ENCODE measurements at regions not wholly inside any gene's neighbourhood (a gene's known extent, or its start where the extent isn't known, plus 50 kb on each side); places are given as distances from the start of the nearest gene placed in this dataset.

DNA sequence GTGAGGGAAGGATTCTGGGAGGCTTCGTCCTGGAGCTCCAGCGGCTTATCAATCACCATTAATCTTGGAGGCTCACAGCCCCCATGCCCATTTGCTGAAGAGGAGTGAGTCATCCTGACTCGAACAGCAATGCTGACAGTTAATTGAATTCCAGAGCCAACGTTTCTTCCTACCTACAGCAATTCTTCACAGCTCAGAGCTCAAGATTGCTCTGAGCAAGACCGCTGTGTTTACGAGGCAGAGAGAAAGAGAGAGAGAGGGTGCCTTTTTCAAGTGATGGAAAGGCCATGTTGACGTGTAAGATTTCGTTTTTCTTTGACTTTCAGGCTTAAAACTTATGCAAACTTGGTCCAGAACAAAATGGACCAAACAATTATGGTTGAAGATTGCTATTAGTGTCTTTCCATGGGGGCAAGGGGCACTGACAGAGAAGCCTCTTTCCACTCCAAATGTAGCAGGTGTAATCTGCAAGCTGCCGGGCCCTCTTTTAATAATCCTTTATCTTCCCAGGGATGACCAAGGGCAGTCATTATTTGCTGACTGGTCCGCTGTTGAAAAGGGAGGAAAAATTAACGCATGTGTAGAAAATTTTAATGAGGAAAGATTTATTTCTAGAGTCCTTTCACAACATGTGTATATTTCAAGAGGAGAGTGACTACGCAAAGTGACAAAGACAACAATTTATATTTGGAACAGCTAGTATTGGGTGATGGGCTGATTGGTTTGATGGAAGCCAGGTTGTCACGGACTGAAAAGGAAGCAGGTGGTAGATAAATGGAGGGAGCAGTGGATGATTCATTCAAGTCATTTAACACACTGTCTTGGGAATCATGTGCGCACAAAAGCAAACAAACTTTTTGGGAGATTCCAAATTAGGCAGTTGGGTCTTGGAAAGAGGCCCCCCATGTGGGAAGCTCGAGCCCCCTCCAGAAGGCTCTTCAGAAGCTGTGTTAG, 136.1 kb upstream of the IRF2BP2 start (continued):
- no peak for TF ChIP-seq MEF2D (tag; conservative IDR thresholded peaks at IDR 0.05; ENCODE audit: low read depth)
- TF ChIP-seq, protein P1, sequence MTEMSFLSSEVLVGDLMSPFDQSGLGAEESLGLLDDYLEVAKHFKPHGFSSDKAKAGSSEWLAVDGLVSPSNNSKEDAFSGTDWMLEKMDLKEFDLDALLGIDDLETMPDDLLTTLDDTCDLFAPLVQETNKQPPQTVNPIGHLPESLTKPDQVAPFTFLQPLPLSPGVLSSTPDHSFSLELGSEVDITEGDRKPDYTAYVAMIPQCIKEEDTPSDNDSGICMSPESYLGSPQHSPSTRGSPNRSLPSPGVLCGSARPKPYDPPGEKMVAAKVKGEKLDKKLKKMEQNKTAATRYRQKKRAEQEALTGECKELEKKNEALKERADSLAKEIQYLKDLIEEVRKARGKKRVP (CRISPR knock-in tag; IDR thresholded peaks at IDR 0.05) = no peak
- TF ChIP-seq ZNF24 (IDR thresholded peaks at IDR 0.05) = no peak
- no peak for TF ChIP-seq SRSF1 (IDR thresholded peaks at IDR 0.05; ENCODE audit: low read depth, low read length)
- no peak for TF ChIP-seq TGIF2 (CRISPR knock-in tag; IDR thresholded peaks at IDR 0.05)
- TF ChIP-seq HDAC6 (IDR thresholded peaks at IDR 0.05; ENCODE audit: low read depth, low read length) = no peak
- TF ChIP-seq POLR2A (conservative IDR thresholded peaks at IDR 0.05) = no peak
- no peak for TF ChIP-seq ZNF699 (CRISPR knock-in tag; IDR thresholded peaks at IDR 0.05; ENCODE audit: insufficient replicate concordance)
- TF ChIP-seq, protein P2, sequence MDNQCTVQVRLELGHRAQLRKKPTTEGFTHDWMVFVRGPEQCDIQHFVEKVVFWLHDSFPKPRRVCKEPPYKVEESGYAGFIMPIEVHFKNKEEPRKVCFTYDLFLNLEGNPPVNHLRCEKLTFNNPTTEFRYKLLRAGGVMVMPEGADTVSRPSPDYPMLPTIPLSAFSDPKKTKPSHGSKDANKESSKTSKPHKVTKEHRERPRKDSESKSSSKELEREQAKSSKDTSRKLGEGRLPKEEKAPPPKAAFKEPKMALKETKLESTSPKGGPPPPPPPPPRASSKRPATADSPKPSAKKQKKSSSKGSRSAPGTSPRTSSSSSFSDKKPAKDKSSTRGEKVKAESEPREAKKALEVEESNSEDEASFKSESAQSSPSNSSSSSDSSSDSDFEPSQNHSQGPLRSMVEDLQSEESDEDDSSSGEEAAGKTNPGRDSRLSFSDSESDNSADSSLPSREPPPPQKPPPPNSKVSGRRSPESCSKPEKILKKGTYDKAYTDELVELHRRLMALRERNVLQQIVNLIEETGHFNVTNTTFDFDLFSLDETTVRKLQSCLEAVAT (IDR thresholded peaks at IDR 0.05) = 0 out of 4 replicates have a peak, but pooled peaks of 1 of the 2 experiments have one; percentile 9
- TF ChIP-seq HNRNPLL (IDR thresholded peaks at IDR 0.05; ENCODE audit: low read depth, low read length, poor library complexity, severe bottlenecking) = no peak
- TF ChIP-seq ZNF830 (CRISPR knock-in tag; IDR thresholded peaks at IDR 0.05) = 0 out of 2 replicates have a peak, but pooled peaks have one; percentile 55
- TF ChIP-seq, protein P3, sequence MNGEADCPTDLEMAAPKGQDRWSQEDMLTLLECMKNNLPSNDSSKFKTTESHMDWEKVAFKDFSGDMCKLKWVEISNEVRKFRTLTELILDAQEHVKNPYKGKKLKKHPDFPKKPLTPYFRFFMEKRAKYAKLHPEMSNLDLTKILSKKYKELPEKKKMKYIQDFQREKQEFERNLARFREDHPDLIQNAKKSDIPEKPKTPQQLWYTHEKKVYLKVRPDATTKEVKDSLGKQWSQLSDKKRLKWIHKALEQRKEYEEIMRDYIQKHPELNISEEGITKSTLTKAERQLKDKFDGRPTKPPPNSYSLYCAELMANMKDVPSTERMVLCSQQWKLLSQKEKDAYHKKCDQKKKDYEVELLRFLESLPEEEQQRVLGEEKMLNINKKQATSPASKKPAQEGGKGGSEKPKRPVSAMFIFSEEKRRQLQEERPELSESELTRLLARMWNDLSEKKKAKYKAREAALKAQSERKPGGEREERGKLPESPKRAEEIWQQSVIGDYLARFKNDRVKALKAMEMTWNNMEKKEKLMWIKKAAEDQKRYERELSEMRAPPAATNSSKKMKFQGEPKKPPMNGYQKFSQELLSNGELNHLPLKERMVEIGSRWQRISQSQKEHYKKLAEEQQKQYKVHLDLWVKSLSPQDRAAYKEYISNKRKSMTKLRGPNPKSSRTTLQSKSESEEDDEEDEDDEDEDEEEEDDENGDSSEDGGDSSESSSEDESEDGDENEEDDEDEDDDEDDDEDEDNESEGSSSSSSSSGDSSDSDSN (IDR thresholded peaks at IDR 0.05; ENCODE audit: borderline replicate concordance in 1 of 2, low read depth in 2 of 2, low read length in 2 of 2) = 0 out of 4 replicates have a peak, but pooled peaks of 1 of the 2 experiments have one; percentile 18
- TF ChIP-seq SMAD3 (CRISPR knock-in tag; conservative IDR thresholded peaks at IDR 0.05) = no peak
- no peak for TF ChIP-seq ZKSCAN1 (IDR thresholded peaks at IDR 0.05; ENCODE audit: low read depth, low read length)
- TF ChIP-seq, protein P4, sequence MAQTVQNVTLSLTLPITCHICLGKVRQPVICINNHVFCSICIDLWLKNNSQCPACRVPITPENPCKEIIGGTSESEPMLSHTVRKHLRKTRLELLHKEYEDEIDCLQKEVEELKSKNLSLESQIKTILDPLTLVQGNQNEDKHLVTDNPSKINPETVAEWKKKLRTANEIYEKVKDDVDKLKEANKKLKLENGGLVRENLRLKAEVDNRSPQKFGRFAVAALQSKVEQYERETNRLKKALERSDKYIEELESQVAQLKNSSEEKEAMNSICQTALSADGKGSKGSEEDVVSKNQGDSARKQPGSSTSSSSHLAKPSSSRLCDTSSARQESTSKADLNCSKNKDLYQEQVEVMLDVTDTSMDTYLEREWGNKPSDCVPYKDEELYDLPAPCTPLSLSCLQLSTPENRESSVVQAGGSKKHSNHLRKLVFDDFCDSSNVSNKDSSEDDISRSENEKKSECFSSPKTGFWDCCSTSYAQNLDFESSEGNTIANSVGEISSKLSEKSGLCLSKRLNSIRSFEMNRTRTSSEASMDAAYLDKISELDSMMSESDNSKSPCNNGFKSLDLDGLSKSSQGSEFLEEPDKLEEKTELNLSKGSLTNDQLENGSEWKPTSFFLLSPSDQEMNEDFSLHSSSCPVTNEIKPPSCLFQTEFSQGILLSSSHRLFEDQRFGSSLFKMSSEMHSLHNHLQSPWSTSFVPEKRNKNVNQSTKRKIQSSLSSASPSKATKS (CRISPR knock-in tag; IDR thresholded peaks at IDR 0.05) = no peak
- TF ChIP-seq, protein P5, sequence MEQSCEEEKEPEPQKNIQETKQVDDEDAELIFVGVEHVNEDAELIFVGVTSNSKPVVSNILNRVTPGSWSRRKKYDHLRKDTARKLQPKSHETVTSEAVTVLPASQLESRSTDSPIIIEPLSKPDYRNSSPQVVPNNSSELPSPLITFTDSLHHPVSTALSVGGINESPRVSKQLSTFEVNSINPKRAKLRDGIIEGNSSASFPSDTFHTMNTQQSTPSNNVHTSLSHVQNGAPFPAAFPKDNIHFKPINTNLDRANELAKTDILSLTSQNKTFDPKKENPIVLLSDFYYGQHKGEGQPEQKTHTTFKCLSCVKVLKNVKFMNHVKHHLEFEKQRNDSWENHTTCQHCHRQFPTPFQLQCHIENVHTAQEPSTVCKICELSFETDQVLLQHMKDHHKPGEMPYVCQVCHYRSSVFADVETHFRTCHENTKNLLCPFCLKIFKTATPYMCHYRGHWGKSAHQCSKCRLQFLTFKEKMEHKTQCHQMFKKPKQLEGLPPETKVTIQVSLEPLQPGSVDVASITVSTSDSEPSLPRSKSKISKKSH (CRISPR knock-in tag; IDR thresholded peaks at IDR 0.05) = no peak
- TF ChIP-seq LEF1 (IDR thresholded peaks at IDR 0.05) = peak; percentile 60
- no peak for TF ChIP-seq HDAC3 (IDR thresholded peaks at IDR 0.05; ENCODE audit: borderline replicate concordance, partially characterized antibody)
- TF ChIP-seq FIP1L1 (IDR thresholded peaks at IDR 0.05; ENCODE audit: low read depth, low read length, poor library complexity, severe bottlenecking) = no peak

Data from K562 (cell line).